ENCODE measurements at regions not wholly inside any gene's neighbourhood (a gene's known extent, or its start where the extent isn't known, plus 50 kb on each side); places are given as distances from the start of the nearest gene placed in this dataset.

DNA sequence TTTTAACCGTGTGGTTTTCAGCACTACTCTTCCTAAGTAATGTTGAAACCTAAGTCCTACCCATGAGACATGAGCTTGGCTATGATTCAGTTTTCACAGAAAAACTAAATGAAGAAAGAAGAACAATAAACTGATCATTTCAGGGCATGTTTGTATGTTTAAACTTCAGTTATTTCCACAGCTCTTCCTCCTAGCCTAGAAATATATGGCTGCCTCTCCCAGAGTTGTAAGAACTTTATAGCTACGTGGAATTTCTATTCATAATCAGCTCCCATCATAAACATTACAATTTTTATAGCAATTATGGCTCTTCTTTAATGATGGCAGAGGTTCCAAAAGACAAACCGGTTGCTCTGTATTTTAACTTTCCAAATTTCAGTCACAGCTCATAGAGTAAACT, 314.7 kb upstream of the ADAMTSL1 start:
- no peak for DNase-seq

DNA sequence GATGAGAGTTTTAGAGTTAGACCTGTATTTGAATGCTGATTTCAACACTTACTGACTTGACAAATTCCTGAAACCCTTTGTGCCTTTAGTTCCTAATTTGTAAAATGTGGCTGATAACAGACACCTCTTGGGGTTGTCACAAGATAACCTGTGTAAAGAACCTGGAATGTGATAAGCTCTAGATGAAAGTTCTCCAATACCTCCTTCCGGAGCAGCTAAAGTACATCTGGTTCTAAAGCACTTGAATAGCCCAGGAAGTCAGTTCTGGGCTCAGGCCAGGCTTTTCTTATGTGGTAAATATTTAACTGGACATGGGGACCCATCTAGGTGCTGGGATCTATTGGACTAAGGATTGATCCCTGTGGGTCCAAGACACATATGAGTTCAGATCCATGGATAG, 310.8 kb upstream of the ADAMTSL1 start:
- DNase-seq: no peak

DNA sequence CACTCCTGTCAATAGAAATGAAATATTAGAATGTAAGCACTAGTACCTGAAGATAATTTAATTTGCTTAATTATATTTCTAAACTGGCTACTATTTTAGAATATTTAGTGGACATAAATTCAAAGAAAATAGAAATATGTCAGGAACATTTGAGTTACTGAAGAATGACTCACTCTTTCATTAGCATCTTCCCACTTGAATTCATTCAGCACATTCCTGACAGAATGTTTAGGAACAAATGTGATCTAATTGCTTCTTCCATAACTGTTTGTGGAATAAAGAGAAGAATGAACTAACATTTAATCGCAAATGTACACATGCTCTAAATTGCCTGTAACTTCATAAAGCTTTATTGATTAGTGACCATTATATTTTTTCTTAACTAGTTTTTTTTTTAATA, 306.2 kb upstream of the ADAMTSL1 start:
- no peak for DNase-seq

DNA sequence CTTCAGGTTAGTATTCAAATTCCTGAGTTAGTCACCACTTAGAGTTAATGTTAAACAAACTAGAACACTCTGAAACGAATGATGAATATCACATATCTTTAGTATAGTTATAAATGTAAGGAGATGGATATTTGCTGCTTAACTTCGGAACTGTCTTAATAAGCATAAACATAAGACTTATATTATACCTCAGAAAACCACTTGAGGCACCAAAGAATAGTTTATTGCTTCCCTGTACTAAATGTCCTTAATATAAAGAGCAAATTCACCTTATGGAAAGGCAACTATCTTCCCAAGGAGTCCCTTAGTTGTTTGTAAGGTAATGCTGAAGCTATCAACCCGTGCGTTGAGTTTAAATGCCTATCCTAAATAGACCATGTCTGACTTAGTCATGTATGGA, 300.0 kb upstream of the ADAMTSL1 start:
- DNase-seq: no peak

DNA sequence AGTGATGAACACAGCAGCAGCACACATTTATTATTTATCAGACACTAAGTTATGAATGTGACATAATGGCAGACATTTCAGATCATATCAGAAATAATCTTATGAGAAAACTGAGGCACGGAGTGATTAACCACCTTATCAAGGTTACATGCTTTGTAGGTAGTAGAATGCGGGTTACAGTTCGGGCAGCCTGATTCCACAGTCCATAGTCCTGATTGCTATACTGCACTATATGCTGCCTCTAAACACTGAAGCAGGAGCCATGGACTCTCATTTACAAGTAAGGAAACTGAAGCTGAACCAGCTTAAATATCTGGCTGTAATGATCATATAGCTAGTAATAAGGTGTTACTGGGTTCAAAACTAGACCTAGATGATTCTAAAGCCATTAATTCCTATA, 291.3 kb upstream of the ADAMTSL1 start:
- DNase-seq: no peak

DNA sequence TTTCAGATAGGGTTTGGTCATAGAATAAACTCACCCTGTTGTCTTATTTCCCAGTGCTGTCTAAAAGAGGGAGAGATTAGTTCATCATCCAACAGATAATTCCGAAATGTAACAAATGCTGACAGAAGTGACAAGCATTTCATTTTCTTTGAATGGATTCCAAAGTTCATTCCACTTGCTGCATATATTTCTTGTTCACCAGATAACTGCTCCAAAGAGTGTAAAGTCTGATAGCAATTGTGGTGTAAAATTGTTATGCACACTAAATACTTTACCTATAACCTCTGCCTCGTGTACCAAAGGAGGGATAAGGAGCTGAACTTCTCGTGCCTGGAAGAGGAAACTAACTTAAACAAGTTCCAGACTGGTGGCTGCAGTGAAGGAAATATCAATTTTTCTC, 290.0 kb upstream of the ADAMTSL1 start:
- no peak for DNase-seq

DNA sequence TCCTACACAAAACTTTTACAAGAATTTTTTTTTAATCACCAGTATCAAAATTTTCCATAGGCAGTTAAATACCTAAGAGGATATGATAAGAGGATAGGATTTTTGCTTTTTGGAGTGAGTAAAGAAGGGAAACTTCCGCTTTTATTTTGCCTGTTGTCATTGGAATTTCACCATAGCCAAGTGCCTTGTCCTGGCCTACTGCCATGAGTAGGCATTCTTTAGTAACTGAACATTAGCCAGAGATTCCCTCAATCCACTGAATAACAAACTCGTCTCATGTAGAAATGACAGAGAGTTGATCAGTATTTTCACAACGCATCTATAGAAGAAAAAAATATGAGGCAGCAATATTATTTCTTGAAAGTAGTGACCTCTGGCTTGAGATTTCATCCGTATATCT, 289.6 kb upstream of the ADAMTSL1 start:
- DNase-seq: no peak

DNA sequence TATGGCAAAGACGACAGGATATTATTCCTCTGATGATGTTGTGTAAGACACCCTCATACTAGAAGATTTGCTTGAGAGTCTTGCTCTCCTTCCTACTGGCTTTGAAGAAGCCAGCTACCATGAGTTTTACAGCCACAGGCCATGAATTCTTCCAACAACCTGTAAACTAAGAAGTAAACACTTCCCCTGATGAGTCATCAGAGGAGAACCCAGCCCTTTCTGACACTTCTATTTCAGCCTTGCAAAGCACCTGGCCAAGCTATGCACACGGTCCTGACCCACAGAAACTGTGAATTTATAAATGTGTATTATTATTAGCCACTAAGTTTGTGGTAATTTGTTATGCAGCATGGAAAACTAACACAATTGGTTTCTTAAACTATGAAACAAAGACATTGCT, 288.8 kb upstream of the ADAMTSL1 start:
- no peak for DNase-seq

DNA sequence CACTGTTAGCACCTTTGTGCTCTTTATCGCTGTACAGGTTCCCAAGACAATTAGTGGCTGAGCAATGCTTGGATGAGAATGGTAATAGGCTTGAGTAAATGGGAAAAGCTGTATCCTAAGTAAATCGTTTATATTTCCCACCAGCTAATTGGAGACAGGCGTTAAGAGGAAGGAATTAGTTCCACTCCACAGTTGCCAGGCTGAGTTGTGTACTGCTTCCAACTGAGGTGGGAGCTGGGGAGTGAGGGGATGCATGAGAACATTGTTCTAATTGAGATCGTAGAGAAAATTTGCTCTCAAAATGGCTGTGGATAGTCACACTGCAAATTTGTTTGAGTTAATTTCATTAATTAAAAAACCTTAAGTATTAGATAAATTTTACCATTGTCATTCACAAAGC, 285.0 kb upstream of the ADAMTSL1 start:
- DNase-seq: no peak

DNA sequence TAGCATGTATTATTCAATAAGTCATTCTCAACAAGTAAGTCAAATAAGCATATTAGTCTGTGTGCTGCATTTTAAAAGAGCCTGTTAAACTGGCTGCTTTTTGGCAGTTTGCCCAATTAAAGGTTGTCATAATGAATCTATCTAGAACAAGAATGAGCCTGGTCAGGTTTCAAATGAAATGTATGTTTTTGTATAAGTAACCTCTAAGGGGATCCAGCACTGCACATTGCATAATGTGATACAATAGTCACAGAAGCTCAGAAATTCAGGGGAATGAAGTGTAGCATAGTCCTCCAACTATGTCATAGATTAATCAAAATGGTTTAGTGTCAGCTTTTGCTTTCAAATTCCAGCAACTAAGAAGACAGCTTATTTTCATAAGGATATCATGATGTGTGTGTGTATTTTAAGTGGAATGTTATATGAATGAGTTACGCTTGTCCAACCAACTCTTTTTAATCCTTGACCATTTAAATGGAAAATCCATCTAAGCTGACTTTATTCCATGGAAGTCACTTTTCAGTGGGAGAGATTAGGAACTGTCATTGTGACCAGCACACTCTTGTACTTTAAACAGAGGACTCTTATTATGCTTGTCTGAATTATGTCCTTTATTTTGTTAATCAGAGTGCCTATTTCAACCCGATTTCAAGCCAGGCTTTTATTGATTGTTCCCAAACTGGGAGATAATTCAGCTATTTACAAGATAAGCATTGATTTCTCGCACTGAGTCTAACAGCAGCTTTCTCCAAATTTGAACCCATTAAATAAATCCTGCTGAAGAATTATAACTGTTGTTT, 283.9 kb upstream of the ADAMTSL1 start:
- no peak for DNase-seq

DNA sequence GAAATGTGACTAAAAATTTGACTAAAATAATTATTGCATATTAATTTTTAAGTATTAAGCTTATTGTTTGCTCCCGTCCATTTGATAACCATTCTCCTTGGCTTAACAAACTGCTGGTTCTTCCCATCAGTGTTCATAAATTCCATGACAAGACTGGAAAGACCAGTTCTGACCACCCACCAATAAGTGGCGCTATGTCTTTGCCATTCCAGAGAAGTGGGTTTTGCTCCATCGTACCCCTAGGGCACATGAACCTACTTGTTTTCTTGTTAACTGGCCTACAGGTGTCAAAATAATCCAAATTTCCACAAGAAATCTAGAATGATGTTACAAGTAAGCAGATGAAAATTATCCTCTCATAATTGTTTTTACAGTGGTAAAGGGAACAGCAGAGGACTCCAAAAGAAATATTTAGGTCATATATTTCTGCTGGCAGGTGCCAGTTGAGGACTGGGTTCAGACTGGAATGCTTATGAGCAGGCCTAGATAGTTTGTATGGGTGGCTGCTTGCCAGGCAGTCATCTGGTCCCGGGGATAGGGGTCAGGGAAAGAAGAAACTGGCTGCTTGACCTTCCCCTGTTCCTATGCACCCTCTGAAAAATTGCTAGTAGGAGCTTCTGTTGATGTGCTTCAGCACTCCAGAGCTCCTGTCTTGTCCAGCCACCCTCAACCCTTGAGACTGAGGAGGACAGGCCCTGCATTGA, 283.1 kb upstream of the ADAMTSL1 start:
- no peak for DNase-seq

DNA sequence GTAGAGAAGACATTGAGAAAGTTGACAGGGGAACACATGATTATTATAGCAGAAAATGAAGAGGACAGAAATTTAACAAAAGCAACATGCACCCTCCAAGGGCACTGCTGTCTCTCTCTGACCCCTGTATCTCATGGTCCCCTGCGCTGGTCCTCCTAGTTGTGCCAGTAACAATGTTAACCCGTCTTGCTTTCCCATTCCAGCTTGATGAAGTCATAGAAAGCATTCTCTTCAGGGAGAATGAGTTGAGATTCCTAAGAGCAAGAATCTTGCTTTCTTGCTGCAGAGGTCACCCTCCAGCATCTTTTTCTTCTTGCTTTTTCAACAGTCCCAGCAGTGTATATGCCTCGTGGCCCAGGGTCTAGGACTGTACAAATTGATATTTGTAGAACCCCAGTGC, 279.6 kb upstream of the ADAMTSL1 start:
- no peak for DNase-seq

DNA sequence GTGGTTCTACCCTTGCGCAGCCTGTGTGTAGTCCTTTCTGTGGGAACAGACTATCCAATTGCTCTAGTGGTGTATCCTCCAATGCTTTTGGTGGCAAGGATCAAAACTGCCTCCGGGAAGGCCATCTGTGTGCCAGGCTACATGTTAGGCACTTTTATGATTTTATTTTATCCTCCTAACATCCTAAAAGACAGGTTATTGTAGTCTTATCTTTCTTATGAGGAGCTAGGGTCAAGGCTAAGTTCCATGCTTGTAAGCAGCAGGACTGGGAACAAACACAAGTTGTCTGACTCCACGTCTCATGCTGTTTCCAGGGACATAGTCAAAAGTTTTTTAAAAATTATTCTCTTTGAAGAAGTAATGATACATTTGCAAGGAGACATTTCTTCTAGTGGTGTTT, 278.7 kb upstream of the ADAMTSL1 start:
- no peak for DNase-seq

DNA sequence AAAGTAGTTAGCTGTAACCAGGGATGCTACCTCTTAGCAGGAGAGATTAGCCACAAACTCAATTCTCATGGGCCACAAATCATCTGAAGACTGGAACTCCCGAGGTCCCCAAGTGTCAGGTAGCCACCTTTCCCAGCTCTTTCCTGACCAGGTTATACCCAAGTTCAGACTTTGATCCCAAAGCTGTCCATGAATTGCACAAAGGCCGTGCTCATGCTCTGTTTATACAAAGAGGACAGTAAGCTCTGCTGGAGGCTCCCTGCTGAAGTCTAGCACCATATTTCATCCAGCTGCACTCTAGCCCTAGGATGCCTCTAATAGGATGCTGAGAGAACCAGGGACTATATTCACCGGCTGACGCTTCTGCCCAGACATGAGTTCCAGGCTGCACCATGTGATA, 271.0 kb upstream of the ADAMTSL1 start:
- no peak for DNase-seq

DNA sequence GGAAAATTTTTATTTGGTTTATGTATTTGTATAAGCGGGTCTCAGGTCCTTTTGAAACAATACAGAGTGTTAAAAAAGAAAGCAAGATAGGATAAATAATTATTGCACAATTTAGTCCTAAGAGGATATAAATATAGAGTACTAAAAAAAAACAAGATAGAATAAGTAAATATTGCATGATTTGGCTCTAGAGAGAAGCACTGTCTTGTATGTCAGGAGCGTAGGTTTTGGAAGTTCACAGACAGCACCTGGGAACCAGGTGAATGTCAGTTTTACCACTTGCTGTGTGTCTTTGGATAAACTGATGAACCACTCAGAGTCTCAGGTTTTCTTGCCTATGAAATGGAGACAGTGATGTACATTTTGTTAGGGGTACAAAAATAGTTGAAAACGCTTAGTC, 266.2 kb upstream of the ADAMTSL1 start:
- no peak for DNase-seq

DNA sequence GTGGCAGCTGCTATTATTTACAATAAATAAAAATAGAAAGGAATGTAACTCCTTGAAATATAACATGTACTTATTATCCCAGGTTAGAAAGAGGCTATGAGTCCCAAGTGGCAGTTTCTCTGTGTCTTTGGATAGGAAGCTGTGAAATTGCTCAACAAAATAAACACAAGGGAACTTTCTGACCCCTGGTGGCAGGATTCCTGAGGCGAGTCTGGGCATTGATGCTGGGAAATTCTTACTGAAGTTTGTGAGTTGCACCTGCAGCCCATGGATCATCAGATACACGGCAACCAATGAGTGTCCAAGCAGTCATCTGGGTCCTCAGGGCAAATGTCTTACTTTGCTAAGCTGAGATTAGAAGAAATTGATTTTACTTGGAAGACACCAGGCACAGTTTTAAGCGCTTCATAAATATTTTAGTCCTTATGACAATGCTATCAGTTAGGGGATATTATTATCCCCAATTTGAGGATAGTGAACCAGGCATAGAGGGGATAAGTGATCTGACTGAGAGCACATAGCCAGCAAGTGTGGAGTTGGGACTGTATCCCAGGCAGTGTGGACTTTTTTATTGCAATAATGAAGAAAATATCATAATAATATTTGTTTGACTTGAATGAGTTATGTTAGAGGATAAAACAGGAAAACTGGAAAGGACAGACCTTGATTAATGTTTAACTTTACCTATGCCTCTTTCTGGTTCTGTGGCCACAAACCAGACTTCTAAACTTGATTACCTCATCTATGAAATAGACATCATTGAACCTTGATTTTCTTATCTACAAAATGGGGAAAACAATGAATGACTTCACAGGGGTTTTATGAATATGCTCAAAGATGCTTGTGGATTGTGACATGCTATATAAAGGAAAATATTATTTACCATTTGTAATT, 265.5 kb upstream of the ADAMTSL1 start:
- no peak for DNase-seq

DNA sequence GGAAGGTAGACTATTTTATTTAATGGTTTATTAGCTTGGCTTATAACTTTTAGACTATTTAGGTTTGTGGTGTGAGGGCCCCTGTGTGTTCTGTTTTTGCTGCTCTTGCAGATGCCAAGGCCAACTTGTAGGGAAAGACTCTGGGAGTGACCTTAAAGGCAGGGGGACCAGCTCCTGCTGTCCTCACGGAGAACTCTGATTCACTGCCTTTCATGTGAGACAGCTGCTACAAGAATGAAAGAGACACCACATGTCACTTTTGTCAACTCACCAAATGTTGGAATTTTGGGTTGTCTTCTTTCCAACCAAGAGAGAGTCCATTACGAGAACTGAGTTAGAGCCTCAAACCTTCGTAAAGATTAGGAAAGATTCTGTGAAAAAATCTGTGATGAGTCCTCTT, 258.3 kb upstream of the ADAMTSL1 start:
- DNase-seq: no peak

DNA sequence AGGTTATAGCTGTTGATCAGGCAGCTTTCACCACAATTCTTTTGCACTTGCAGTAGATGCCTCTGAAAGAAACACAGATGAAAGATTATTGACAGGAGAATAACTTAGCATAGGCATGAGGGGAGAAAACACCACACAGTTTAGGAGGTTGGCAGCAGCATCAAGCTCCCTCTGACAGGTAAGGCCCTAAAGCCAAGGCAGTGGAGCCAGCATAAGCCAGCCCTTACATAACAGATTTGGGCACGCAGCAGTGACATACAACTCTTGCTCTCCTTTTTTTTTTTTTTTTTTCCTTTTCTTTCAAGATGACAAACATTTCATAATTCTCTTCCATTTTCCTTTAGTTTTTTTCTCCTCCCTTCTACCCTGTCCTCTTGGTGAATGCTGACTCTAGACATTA, 257.6 kb upstream of the ADAMTSL1 start:
- no peak for DNase-seq

DNA sequence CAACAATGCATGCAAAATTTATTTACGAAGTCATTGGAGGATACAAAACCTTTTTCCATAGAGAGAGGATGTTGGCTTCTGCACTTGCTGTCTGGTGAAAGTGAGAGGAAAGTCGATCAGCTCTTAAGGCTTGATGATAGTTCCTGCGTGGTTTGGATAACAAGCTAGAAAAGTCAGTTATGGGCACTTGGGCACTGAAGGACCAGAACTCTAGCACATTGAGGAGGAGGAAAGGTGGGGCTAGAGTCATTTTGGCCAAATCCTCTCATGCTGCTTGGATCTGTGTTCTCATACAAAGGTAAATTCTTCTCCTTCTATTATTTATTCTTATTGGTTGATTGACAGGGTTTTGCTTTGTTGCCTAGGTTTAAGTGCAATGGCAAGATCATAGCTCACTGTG, 245.9 kb upstream of the ADAMTSL1 start:
- no peak for DNase-seq

DNA sequence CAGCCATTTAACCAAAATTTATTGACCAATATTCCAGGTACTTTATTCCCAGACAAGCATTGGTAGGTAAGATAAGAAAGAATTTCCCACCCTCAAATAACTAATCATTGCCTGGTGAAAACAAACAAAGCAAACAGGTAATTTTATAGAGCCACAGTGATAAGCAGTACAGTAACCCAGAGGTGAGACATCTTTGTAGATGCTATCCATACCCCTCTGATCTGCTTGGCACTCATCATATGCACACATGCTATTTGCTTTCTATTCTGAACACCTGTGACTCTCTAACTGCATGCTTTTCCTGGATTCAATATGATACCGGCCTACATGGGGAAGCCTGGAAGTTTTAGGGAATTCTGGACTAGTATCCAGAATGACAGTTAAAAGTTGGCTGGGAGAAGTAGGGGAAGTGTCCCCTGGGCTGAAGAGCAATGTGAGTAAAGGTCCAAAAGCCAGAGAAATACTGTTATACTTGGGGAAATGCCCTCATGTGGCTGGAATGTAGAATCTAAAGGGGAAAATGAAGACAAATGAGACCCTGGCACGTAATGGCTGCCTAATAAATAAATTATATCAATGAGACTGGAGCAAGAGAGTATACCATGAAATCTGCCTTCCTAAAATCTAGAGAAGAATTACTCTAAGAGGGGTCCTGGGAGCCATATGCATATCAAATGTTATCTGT, 243.8 kb upstream of the ADAMTSL1 start:
- no peak for DNase-seq

DNA sequence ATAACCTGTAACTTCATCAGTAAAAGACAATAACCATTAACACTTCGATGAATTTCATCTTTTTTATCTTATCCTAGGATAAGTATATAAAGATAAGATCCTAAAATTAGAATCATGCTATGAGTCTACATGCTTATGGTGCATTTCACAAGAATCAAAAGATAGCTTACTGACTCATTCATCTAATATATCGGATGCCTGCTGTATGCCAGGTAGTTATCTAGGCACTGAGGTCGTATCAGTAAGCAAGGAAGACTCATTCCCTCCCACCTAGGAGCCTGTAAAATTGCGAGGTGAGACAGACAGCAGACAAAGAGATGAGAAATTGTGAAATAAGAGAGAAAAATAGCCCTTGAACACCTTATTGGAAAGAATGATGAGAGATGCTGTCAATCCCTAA, 240.6 kb upstream of the ADAMTSL1 start:
- no peak for DNase-seq

DNA sequence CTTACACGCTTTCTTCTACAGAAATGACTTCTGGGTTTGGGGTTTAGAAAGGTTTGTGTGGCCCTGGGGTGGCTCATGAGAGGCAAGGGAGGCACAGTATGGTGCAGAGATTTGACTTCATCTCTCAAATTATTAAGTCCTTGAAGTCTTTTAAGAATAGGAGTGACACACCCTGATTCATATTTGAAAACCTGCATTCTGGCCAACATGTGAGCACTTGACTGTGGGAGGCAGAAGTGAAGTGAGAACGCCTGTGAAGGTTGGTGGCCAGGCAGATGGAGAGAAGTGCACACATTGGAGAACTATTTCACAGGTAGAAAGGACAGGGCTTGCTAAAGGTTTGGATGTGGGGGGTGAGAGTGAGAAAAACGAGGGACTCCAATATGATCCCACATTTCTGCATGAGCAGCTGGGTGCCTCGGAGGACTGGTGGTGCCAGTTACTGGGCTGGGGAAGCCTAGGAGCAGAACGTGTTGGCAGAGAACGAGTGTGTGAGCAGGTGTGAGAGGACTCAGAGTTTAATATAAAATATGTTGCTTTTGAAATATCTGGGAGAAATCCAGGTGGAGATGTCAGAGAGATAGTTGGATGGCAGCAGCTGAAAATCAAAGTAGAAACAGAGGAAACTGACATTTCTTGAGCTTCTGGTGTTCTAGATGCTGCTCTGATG, 240.0 kb upstream of the ADAMTSL1 start:
- no peak for DNase-seq

All from activated T-cell treated with anti-CD3 and anti-CD28 coated beads, Interleukin-2, amount 50 U/mL, for 1 hour (primary cell).